HG02970 (cell line): ENCODE measurements at regions not wholly inside any gene's neighbourhood (a gene's known extent, or its start where the extent isn't known, plus 50 kb on each side); places are given as distances from the start of the nearest gene placed in this dataset.
A peak's percentile ranks its signal among the peaks of the same experiment; 100 is the strongest.

ENCODE experiments used
- ATAC-seq: cut with Tn5 transposase; IDR thresholded peaks from one replicate; pipeline ENCODE4 v1.9.1; 2021; ENCODE audit warnings: mild to moderate bottlenecking, moderate library complexity, moderate number of reproducible peaks; ENCODE audit not compliant: unreplicated experiment, low FRiP score

DNA sequence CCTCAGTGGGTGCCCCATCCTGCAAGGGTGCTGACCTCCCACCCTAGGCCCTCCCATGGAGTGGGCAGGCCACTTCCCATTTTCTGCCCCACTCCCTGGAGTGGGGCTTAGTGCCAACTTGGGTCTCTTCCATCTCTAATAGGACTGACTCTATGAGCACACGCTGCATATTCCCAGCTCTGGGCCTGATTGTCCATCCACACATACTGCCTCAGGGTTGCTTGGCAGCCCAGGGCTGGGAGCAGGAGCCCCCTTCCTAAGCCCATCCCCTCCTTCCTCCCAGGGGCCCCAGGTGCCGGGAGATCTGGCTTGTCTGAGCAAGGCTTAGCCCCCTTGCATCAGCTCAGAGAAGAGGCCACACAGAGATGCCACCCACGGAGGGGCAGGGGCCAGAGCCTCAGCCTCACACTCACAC is 55.1 kb downstream of the PJA1 start:
- ATAC-seq, result no peak

DNA sequence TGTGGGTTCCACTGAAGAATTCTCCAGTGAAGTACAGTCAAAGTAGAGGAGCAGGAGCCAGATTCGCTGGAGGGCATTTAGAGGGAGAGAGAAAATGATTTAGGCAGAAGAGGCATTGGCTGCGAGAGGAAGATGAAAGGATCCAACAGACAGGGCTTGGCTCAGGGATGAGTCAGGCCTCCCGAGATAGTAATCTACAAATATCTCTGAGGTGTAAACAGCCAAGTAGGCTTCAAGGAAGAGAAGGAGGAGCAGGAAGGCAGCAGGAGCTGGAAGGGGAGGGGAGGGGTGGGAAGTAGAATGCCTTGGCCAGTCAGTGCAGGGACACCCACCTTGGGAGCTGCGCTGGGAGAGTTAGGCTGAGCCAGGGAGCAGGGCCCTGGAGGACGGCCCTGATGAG is 55.5 kb downstream of the PJA1 start:
- no peak for ATAC-seq

DNA sequence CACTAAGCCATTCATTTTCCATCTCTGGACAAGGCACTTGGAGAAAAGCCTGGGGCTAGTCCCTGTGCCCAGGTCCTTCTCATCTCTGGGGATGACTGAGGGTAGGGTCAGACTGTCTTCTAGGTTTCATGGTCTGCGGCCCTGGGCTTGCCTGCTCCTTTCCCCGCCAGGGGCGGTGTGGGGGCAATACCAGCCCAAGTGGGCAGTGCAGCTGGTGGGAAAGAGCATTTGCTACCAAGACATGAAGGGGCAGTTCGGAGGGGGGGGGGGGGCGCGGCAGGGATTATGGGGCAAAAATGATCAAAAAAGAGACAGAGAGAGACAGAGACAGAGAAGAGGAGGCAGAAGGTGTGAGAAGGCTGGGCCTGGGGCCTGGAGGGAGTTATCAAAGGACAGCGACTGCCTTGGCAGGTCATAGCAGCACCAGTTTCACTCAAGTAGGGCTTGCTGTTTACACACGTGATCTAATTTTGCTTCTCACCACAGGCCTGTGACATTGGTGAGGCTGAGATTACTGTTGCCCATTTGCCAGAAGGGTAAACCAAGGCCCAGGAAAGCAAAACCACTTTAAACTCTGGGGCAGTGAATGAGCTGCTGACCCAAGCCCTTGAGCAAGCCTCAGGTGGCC is 56.1 kb downstream of the PJA1 start:
- ATAC-seq, result no peak

GRCh38 chrX:69107747-69108401 is 57.4 kb downstream of the PJA1 start:
- ATAC-seq, result no peak

GRCh38 chrX:69107231-69107739 is 58.0 kb downstream of the PJA1 start:
- no peak for ATAC-seq

- no peak for ATAC-seq
Measured at GRCh38 chrX:69104756-69105434, 60.4 kb downstream of the PJA1 start.

GRCh38 chrX:69103539-69103938 is 61.7 kb downstream of the PJA1 start:
- no peak for ATAC-seq

- no peak for ATAC-seq
Measured at GRCh38 chrX:69102612-69103194, 62.5 kb downstream of the PJA1 start.

DNA sequence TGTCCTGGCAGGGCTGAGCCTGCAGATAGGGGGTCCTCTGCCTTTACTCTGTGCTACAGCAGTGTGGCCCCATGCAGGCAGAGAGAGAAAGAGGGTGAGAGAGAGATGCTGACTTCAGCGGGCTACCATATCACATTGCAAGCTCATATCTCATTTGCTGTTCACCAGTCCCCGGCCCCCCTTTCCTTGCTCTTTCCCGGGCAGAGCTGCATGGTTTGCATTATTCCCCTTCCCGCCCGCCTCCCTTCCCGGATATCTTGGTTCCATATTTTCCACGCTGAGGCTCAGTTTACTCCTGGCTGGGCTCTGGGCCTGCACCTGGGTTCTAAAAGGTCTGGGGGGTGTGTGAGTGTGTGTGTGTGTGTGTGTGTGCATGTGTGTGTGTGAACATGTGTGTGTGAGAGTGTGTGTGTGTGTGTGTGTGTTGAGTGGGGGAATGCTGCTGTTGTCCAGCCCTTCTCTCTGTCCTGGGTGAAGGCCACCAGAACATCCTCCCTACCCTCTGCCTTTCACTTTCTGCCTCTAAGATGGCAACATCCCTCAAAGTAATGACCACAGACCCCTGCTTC is 63.5 kb downstream of the PJA1 start:
- no peak for ATAC-seq

DNA sequence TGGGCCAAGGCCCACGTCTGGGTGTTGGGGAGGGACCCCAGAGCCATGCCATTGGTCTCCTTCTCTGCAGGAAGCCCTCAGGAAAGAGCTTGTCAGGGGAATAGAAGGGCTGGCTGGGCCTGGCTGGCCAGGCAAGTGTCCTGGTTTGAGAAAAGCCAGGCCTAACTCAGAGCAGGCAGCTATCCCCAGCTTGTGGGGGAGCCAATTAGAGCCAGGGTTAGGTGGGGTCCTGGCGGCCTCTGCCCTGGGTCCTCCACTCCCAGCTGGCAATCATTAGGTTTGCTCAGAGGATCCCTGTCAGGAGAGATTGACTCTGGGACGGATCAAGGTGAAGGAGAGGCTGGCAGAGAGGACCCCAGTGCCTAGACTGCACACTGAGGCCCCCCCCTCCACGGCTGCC is 64.8 kb downstream of the PJA1 start:
- ATAC-seq, result no peak

DNA sequence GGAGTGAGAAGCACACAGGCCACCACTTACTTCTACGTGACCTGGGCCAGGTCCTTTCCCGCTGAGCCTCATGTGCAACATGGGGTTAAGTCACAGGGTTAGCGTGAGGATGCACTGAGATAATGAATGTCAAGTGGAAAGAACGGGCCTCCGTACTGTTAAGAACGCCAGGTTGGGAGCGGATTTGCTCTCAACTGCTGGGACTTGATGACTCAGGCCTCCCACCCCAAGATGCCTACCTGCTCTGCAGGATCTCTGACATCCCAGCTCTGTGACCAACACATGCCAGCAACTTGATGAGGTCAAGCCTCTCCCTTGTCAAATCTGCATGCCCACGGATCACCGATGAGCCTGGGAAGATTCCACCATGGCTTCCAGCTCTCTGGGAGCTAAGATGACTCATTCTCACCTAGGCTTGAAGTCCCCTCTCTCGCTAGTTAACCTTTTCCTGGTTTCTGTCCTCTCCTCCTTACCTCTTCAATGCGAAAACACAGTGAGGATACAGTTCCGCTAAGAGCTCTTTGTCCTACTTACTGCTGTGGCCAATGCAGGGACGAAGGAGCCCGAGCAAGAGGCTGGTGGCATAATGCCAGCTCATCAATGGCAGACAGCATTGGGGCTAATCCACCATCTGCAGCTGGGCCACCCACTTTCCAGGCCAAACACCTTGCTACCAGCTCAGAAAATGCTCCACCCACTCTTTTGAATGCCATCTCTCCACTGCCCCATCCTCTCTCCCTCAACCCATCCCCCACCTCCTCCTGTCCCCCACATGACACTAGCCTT is 67.6 kb downstream of the PJA1 start:
- no peak for ATAC-seq

- no peak for ATAC-seq
Measured at GRCh38 chrX:69096963-69097362, 68.3 kb downstream of the PJA1 start.

- ATAC-seq, result no peak
Measured at GRCh38 chrX:69094977-69095669, 70.1 kb downstream of the PJA1 start.

DNA sequence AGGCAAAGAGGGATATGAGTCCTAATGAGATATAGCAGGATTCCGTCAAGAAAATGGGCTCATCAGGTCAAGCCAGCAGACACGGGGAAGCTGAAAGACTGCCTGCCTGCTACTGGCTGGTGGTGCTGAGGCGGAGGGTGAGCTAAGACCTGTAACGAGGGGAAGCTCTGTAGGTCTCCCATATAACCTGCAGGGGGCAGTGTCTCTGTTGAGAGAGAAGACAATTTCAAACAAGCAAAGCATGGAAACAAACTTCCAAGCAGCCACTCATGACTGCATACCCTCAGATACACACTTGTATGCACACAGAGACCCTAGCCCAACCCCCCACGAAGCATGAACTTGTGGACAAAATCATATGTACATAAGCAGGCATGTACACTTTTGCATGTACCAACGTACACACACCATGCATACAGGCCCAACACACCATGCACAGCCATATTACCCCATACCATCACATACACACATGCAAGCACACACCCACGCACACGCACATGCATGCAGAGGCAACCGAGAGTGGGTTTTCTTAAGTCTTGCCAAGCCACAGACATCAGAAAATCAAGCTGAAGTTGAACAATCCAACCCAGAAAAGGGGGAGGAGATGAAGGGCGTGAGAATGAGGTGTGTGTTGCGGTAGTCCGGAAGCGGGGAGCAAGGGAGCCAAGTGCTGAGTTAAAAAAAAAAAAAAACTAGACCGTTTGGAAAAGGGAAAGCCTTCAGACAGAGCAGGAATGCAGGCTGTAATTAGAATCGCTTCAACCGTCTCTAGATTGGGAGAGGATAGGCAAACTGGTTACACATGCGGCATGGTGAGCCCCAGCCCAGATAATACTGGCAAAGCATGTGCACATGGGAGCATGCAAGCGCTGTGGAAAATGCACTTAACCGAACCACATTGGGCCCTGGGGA is 71.0 kb downstream of the PJA1 start:
- ATAC-seq, result peak; percentile 49

GRCh38 chrX:69090022-69090421 is 75.2 kb downstream of the PJA1 start:
- no peak for ATAC-seq

- no peak for ATAC-seq
Measured at GRCh38 chrX:69089203-69089602, 76.0 kb downstream of the PJA1 start.

GRCh38 chrX:69088171-69088938 is 76.9 kb downstream of the PJA1 start:
- ATAC-seq, result no peak

DNA sequence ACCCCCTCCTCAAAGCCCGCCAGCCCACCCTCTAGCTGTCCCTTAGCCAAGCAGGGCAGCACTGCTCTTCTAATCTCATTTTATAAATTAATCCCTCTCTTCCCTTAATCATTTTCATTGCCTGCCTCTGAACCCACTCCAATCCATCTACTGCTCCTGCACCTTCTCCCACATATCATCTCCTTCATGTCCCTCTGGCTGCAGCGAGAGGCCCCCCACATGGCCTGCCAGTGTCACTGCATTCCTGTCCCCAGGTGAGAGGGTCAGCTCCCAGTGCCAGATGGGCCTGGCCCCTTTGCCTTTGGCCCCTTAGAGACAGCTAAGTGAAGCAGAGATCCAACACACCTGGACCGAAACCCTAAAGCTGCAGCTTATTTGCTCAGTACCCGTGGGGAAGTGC is 79.4 kb downstream of the PJA1 start:
- ATAC-seq, result no peak
